IPS-NIHi11 (cell line): ENCODE measurements at regions not wholly inside any gene's neighbourhood (a gene's known extent, or its start where the extent isn't known, plus 50 kb on each side); places are given as distances from the start of the nearest gene placed in this dataset.
"Not testable (repeated sequence)": the region's sequence is repeated elsewhere in the genome, so short reads cannot be mapped to it uniquely, and the experiment has no call there.

Experiments
- DNase-seq: peaks from one replicate; pipeline ENCODE4 v3.0.0; 2012; ENCODE audit warnings: mixed read lengths, low spot score

DNA sequence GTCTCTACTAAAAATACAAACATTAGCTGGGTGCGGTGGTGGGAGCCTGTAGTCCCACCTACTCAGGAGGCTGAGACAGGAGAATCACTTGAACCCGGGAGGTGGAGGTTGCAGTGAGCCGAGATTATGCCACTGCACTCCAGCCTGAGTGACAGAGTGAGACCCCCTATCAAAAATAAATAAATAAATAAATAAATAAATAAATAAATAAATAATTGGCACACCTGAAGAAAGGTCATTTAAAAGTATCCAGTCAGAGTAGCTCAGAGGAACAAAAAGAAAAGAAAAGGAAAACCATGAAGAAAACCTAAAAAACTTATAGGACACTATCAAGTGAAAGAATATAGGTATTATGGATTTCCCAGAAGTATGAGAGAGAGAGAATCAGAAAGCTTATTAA is 330.1 kb upstream of the AR start:
- not testable (repeated sequence) for DNase-seq

DNA sequence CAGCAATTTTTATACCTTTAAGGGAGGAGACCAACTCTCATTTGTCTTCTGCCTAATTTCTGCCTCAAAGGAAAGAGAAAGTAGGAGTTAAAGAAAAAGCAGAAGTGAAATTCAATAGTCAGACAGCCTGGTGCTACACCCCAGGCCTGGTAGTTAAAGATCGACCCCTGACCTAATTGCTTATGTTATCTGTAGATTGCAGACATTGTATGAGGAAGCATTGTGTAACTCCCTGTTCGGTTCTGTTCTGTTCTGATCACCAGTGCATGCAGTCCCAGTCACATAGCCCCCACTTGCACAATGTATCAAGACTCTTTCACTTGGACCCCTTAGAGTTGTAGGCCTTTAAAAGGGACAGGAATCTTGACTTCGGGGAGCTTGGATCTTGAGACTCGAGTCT is 335.9 kb upstream of the AR start:
- DNase-seq, result no peak

DNA sequence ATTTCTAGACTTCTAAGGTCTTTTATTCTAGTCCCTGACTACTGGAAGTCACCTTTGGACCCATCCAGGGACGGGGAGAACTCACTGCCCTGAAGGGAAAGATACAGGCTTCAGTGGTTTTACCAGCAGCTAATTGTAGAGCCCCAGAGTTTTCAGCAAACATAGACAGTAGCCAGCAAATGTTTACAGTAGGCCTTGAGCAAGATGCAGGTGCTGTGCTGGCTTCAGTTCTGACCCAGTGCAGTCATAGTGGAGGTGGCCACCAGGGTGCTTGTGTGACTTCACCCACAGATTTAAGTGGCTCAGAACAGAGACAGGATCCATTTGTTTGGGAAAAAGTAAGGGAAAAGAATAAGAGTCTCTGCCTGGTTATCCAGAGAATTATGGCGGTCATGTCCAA is 384.4 kb upstream of the AR start:
- no peak for DNase-seq

DNA sequence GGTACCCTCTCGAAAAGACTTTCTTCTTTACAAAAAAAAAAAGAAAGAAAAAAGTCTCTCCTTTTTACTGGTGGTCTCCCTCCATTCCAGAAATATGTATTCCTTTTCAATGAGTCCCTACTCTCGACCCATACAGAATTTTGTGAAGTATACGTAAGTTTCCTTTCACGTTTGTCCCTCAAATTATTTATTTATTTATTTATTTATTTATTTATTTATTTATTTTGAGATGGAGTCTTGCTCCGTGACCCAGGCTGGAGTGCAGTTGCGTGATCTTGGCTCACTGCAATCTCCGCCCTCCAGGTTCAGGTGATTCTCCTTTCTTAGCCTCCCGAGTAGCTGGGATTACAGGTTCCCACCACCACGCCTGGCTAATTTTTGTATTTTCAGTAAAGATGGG is 429.2 kb upstream of the AR start:
- DNase-seq, result no peak

DNA sequence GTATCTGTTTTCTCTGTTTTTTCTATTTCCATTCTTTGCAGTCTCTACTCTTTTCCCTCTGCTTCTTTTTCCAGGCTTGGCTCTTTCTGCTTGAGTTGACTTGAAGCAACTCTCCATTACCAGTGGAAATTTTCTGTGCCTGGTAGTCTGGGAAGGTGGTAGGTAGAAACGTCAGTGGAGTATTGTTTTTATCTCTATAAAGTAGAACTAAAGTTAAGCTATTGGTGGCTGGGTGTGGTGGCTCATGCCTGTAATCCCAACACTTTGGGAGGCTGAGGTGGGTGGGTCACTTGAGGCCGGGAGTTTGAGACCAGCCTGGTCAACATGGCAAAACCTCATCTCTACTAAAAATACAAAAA is 438.1 kb upstream of the AR start:
- DNase-seq, result no peak

DNA sequence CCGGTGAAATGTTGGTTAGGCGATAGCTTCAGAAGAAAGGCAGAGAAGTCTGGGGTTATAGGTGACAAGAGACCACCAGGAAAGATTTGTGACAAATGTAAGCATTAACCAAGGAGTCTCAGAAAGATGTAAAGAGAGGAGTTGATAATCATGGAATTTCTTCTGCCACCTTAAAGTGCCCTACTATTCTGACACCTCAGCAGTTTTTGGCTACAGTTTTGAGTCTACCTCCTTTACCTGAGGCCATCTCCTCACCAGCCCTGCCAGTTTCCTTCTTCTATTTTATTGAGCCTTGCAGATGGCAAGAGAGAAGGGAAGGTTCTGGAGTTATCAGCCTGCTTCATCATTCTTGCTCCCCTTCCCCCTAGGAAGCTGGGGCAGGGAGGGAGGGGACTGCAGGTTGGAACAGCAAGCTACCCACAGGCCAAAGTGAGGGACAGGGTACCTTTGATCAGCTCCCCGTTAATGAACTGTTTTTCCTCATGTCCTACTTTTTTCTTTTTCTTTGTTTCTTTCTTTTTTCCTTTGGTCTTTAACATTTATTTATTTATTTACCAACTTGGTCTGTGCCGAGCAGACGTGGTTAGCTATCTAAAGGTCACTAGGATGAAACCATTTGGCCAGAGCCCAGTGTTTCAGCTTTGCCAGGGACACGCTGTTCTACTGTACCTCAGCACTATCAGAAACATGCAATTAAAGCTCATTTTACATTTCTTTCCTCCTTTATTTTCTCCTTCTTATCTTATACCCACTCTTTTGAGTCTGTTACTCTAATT is 438.7 kb upstream of the AR start:
- no peak for DNase-seq

DNA sequence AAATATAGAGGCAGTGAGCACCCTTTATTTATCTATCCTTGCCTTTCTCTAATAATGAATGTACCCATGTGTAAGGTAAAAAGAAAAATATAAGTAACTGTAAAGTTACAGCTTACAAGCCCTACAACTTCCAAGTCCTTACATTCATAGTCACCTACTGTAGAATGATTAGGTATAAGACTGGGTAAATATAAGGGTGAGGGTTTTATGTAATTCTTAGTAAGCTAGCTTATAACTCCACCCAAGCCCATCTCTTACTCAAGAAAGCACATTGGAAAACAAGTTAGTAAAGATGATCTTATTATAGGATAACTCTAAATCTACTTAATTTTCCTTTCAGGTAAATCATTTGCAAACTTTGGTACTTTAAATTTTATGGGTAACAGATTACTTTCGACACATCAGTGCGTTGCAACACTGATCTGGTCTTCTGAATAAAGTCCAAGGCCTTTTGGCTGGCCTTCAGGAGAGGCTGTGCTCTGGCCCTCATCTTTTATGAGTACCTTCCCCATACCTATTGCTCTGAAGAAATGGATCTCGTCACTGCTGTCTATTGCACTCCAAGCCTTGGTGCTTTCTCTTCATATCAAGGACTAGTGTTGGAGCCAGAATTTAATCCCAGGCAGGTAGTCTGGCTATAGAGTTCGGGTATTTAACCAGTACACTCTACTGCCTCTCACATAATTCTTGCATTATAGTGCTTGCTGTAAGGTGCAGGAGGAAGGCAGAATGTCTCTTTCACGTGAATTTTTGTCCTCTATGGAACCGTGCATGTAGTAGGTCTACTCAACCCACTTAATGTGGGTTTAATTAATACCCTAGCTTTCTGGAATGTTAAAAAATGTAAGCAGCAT is 443.6 kb upstream of the AR start:
- no peak for DNase-seq

DNA sequence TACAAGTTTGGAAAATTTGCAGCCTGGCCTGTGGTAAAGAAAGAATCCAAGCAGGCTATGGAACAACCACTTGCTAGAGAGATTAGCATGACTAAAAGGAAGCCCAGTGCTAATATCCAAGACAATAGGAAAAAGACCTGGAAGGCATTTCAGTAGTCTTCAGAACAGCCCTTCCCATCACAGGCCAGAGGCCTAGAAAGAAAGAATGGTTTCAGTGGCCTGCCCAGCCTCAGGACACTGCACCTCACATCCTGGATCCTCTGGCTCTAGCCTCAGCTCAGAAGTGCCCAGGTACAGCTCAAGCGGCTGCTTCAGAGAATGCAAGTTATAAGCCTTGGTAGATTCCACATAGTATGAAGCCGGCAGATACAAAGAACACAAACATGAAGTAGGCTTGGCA is 449.8 kb upstream of the AR start:
- peak; percentile 56 for DNase-seq

DNA sequence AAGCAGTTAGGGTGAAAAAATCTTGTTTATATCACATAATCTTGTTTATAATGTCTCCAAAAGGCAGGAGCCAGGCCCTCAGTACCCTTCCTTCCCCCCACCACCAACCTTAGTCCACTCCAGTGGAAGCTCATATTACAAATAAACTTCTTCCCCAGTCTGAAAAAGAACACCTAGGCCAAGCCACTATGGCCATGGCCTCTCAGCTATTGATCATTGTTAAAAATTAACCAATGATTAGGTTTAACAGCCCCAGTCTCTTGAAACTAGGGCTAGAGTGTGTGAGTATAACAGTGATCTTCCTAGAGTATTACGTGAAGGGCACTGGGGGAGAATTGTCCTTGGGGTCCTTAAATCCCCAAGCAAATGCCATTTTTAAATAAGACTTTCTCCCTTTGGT is 411.9 kb upstream of the EDA2R start:
- no peak for DNase-seq

DNA sequence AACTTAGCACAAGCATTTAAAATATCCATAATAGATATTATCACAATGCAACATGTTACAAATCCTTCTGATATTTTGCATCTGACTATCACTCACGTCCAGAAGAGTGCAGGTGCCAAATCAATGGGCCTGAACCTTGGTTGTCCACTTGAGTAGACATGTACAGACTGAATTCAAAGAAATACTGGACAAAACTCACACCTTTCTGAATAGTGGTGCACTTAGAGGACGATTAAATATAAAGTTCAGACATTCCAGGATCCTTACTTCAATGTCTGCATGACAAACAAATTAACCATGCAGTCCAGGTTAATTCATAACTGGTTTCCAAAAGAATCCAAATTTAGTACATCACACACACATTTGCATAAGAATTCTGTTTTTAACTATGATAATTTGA is 406.0 kb upstream of the EDA2R start:
- DNase-seq, result no peak

DNA sequence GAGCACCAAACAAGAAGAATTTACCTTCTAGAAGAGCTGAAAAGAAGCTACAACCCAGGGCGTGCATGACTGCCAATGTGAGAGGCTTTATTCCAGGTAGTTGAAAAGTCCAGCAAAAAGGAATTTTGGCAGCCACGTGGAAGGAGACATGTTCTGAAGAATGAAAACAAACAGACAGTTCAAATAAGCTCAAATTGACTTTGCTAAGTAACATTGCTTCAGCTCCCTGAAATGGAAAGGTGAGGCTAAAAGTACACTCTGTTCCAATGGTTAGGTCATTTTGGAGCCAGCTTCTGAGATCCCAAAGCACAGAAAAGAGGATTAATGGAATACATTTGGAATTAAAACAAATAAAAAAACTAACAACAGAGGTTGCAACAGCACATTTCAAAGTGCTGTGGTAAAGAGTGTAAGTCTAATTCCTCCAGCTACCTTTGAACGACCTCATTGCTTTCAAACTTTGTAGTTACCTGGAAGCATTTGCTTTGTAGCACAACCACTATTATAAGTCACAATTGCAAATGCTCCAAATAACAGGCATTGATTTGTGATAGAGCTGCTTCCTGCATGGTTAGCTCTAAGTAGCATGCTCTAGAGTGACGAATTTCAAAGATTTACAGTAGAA is 405.3 kb upstream of the EDA2R start:
- DNase-seq, result no peak

DNA sequence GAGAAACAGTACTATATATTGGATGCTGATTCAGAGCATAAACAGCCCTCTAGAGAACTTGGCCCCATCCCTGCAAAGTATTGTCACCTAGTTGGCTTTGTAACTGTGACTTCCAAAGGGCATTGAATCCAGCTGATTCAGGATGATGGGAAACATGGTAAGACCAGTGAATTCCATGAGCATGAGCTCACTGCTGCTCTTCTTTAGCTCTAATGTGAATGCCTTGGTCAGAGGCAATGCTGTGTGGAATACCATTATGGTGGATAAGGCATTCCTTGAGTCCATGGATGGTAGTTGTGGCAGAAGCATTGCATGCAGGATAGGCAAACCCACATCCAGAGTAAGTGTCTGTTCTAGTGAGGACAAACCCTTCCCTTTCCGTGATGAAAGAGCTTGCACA is 365.6 kb upstream of the EDA2R start:
- no peak for DNase-seq

DNA sequence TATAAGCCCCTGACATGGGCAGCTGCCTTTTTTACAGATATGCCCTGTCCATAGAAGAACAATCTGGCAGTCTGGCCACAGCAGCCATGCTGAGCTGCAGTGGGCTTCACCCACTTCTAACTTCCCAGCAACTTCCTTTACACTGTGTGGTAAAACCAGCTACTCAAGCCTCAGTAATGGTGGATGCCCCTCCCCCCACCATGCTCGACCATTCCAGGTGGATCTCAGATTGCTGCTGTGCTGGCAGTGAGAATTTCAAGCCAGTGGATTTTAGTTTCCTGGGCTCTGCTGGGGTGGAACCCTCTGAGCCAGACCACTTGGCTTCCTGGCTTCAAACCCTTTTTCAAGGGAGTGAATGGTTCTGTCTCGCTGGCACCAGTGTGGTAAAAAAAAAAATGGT is 355.9 kb upstream of the EDA2R start:
- DNase-seq, result no peak

DNA sequence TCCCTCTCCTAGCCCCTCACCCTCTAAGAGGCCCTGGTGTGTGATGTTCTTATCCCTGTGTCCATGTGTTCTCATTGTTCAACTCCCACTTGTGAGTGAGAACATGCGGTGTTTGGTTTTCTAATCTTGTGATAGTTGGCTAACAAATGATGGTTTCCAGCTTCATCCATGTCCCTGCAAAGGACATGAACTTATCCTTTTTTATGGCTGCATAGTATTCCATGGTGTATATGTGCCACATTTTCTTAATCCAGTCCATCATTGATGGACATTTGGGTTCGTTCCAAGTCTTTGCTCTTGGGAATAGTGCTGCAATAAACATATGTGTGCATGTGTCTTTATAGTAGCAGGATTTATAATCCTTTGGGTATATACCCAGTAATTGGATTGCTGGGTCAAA is 353.2 kb upstream of the EDA2R start:
- DNase-seq, result not testable (repeated sequence)

DNA sequence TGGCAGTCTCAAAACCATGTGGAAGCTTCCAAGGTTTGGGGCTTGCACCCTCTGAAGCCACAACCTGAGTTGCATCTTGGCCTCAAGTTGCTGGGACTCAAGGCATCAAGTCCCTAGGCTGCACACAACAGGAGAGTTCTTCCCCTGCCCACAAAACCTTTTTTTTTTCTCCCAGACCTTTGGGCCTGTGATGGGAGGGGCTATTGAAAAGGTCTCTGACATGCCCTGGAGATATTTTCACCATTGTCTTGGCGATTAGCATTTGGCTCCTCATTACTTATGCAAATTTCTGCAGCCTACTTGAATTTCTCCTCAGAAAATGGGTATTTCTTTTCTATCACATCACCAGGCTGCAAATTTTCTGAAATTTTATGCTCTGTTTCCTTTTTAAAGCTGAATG is 349.5 kb upstream of the EDA2R start:
- DNase-seq, result no peak

DNA sequence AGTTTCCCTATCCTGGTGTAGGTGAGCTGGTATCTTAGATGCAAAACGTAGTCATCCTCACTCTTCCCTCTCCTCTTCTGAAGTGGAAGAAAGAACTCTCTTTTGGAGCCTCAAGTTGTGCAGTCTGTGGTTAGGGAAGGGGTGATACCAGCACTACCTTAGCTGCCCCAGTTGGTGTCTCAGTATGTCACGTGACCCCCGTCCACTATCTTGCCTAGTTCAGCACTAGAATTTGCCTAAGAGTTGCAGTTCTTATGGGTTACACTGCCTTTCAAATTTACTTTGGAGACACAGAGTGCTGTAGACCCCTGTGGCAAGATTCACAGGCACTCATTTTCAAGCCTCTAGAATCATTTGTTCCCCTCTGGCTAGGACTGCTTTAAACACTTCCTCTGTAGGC is 322.8 kb upstream of the EDA2R start:
- DNase-seq, result no peak

DNA sequence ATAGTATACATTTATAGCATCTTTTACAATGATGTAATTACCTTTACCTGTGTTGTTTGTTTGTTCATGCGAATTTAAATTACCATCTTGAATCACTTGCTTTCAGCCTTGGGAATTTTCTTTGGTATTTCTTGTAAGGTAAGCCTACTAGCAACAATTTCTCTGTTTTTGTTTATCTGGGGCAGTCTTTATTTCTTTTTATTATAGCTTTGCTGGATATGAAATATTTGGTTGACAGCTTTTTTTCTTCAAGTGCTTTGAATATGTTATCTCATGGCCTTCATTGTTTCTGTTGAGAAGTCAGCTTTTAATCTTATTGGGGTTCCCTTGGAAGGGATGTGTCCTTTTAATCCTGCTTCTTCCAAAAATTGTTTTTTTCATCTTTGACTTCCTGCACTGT is 292.8 kb upstream of the EDA2R start:
- DNase-seq, result no peak

DNA sequence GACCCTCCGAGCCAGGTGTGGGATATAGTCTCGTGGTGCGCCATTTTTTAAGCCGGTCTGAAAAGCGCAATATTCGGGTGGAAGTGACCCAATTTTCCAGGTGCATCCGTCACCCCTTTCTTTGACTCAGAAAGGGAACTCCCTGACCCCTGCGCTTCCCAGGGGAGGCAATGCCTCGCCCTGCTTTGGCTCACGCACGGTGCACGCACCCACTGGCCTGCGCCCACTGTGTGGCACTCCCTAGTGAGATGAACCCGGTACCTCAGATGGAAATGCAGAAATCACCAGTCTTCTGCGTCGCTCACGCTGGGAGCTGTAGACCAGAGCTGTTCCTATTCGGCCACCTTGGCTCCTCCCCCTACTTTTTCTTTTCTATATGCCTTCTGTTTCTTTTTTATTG is 291.6 kb upstream of the EDA2R start:
- DNase-seq, result not testable (repeated sequence)

DNA sequence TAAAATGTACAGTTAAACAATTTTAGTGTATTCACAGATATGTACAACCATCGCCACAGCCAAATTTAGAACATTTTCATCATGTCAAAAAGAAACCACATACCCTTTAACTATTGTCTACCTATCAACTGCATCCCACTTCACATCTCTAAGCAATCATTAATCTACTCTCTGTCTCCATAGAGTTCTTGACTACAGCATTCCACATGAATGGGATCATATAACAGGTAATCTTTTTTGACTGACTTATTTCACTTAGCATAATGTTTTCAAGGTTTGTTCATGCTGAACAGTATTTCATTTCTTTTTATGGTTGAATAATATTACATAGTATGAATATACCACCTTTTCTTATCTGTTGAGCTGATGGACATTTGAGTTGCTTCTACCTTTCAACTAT is 281.4 kb upstream of the EDA2R start:
- DNase-seq, result no peak

DNA sequence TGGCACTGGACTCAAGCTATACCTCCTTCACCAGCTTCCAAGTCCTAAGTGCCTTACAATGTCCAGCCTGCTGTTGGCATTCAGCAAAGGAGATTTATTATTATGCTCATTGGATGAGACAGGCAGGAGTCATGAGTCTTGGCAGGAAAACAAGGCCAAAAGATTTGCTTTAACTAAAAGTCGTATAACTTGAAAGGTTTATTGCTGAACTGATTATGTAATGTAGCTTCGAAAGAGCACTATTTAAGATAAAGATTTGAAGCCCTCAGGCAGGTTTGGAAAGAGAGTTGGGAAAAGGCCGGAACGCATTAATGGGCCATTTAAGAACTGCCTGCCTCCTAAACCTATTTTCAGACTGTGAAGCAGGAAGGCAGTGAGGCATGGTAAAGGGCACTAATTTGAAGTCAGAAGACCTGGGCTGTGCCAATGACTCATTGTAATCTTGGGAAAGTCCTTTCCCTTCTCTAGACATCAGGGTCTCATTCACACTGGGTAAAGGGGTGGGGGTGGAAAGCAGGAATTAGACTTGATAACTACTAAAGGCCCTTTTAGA is 280.5 kb upstream of the EDA2R start:
- no peak for DNase-seq

DNA sequence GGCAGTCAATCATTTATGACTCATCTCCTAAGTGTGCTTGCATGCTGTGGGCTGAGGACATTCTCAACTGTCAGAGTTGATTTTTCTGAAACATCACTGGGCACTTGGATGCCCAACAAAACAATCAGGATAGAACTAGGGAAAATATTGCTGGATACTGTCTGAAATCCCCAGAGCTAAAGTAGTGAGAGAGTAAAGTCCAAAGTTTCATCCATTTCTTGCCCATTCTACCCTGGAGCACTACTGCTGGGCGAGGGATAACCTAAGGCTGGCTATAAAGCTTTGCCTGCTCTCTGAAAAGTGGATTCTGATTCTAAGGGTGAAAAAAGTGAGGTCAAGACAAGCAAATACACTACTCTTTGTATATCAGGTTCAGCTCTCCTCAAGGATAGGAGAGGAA is 279.6 kb upstream of the EDA2R start:
- DNase-seq, result no peak

DNA sequence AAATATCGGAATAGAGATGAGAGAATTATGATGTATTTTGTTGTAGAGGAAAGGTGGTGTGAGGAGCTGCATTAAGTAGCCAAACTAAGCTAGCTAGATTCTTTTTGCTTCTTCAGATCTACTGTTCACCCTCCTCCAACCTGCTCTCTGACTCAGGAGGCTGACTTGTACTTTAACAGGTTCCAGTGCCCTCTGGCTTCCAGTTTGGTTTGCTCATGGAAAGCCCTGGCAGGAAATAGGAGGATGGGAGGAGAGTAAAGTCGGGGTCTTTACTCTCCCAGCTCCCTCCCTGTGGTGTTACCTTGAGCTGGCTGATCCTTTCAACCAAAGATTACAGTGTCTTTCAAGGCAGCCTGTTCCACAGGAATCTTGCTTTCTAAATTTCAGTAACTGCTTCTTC is 277.0 kb upstream of the EDA2R start:
- peak; percentile 4 for DNase-seq

DNA sequence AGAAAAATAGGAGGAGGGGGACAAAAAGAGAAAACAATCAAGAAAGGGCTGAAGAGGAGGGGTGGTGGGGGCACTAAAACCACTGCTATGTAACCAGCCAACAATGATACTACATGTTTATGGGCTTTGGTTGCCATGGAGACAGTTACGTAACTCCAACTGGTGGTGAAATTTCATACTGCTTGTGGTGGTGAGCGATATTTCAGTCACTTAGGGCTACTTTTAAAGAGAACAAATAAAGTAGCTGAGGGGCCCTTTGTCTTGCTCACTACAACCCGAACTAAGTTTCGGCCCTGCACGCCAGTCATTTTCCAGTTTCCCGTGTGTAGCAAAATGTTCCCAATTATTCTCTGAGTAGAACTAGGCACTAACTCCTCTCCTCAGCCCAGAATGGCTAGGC is 275.2 kb upstream of the EDA2R start:
- peak; percentile 8 for DNase-seq
